ENCODE measurements at regions not wholly inside any gene's neighbourhood (a gene's known extent, or its start where the extent isn't known, plus 50 kb on each side); places are given as distances from the start of the nearest gene placed in this dataset.
"Not testable (repeated sequence)": the region's sequence is repeated elsewhere in the genome, so short reads cannot be mapped to it uniquely, and the experiment has no call there.

- no peaks in the 10 kb centered on the region for H3K9me3 ChIP-seq (ENCODE audit: low read depth, low read length)
- no peaks in the 10 kb centered on the region for H3K4me1 ChIP-seq (ENCODE audit: insufficient read depth, low read length)
- H3K4me3 ChIP-seq (ENCODE audit: low read length) = no peak overlapping the region
- no peaks in the 10 kb centered on the region for H3K27me3 ChIP-seq (ENCODE audit: insufficient read depth, low read length)
Measured at GRCh38 chr20:48049641-48050040, 264.4 kb upstream of the SULF2 start.

GRCh38 chr20:48049171-48049570 is 263.9 kb upstream of the SULF2 start:
- Histone ChIP-seq H3K4me3 (ENCODE audit: low read length) (no peak overlapping the region), H3K27me3 (ENCODE audit: insufficient read depth, low read length) (no peaks in the 10 kb centered on the region)

GRCh38 chr20:48047447-48047846 is 262.2 kb upstream of the SULF2 start:
- H3K4me1 ChIP-seq (ENCODE audit: insufficient read depth, low read length) = no peaks in the 10 kb centered on the region
- no peaks in the 10 kb centered on the region for H3K27me3 ChIP-seq (ENCODE audit: insufficient read depth, low read length)
- no peak overlapping the region for H3K4me3 ChIP-seq (ENCODE audit: low read length)
- no peaks in the 10 kb centered on the region for H3K9me3 ChIP-seq (ENCODE audit: low read depth, low read length)

More at GRCh38 chr20:48049171-48049570, 263.9 kb upstream of the SULF2 start:
- Histone ChIP-seq H3K4me1 (ENCODE audit: insufficient read depth, low read length) (no peaks in the 10 kb centered on the region), H3K9me3 (ENCODE audit: low read depth, low read length) (no peaks in the 10 kb centered on the region)

GRCh38 chr20:48042628-48043027 is 257.3 kb upstream of the SULF2 start:
- Histone ChIP-seq H3K9me3 (ENCODE audit: low read depth, low read length) (no peaks in the 10 kb centered on the region), H3K4me3 (ENCODE audit: low read length) (no peak overlapping the region), H3K27me3 (ENCODE audit: insufficient read depth, low read length) (no peaks in the 10 kb centered on the region), H3K4me1 (ENCODE audit: insufficient read depth, low read length) (no peaks in the 10 kb centered on the region)

GRCh38 chr20:48041078-48041780 is 255.9 kb upstream of the SULF2 start:
- Histone ChIP-seq H3K4me1 (ENCODE audit: insufficient read depth, low read length) (no peaks in the 10 kb centered on the region), H3K27me3 (ENCODE audit: insufficient read depth, low read length) (no peaks in the 10 kb centered on the region), H3K9me3 (ENCODE audit: low read depth, low read length) (no peaks in the 10 kb centered on the region), H3K4me3 (ENCODE audit: low read length) (no peak overlapping the region)

- Histone ChIP-seq H3K9me3 (ENCODE audit: low read depth, low read length) (no peaks in the 10 kb centered on the region), H3K4me3 (ENCODE audit: low read length) (no peak overlapping the region), H3K27me3 (ENCODE audit: insufficient read depth, low read length) (no peaks in the 10 kb centered on the region), H3K4me1 (ENCODE audit: insufficient read depth, low read length) (no peaks in the 10 kb centered on the region)
Measured at GRCh38 chr20:48040491-48040890, 255.2 kb upstream of the SULF2 start.

- Histone ChIP-seq H3K4me1 (ENCODE audit: insufficient read depth, low read length) (no peaks in the 10 kb centered on the region), H3K27me3 (ENCODE audit: insufficient read depth, low read length) (no peaks in the 10 kb centered on the region), H3K4me3 (ENCODE audit: low read length) (no peak overlapping the region), H3K9me3 (ENCODE audit: low read depth, low read length) (no peaks in the 10 kb centered on the region)
Measured at GRCh38 chr20:48040051-48040450, 254.8 kb upstream of the SULF2 start.

- no peaks in the 10 kb centered on the region for H3K9me3 ChIP-seq (ENCODE audit: low read depth, low read length)
- H3K4me3 ChIP-seq (ENCODE audit: low read length) = no peak overlapping the region
- no peaks in the 10 kb centered on the region for H3K4me1 ChIP-seq (ENCODE audit: insufficient read depth, low read length)
- H3K27me3 ChIP-seq (ENCODE audit: insufficient read depth, low read length) = no peaks in the 10 kb centered on the region
Measured at GRCh38 chr20:48039514-48039913, 254.2 kb upstream of the SULF2 start.

- H3K9me3 ChIP-seq (ENCODE audit: low read depth, low read length) = no peaks in the 10 kb centered on the region
- no peaks in the 10 kb centered on the region for H3K4me1 ChIP-seq (ENCODE audit: insufficient read depth, low read length)
- no peaks in the 10 kb centered on the region for H3K27me3 ChIP-seq (ENCODE audit: insufficient read depth, low read length)
- no peak overlapping the region for H3K4me3 ChIP-seq (ENCODE audit: low read length)
Measured at GRCh38 chr20:48038713-48039112, 253.4 kb upstream of the SULF2 start.

GRCh38 chr20:48037798-48038197 is 252.5 kb upstream of the SULF2 start:
- not testable (repeated sequence) for H3K27me3 ChIP-seq (ENCODE audit: insufficient read depth, low read length); H3K9me3 ChIP-seq (ENCODE audit: low read depth, low read length); H3K4me3 ChIP-seq (ENCODE audit: low read length); H3K4me1 ChIP-seq (ENCODE audit: insufficient read depth, low read length)

GRCh38 chr20:48035961-48036731 is 250.9 kb upstream of the SULF2 start:
- H3K4me1 ChIP-seq (ENCODE audit: insufficient read depth, low read length) = no peaks in the 10 kb centered on the region
- no peaks in the 10 kb centered on the region for H3K9me3 ChIP-seq (ENCODE audit: low read depth, low read length)
- H3K4me3 ChIP-seq (ENCODE audit: low read length) = no peak overlapping the region
- no peaks in the 10 kb centered on the region for H3K27me3 ChIP-seq (ENCODE audit: insufficient read depth, low read length)

- no peaks in the 10 kb centered on the region for H3K4me1 ChIP-seq (ENCODE audit: insufficient read depth, low read length)
- no peaks in the 10 kb centered on the region for H3K27me3 ChIP-seq (ENCODE audit: insufficient read depth, low read length)
- H3K9me3 ChIP-seq (ENCODE audit: low read depth, low read length) = no peaks in the 10 kb centered on the region
- H3K4me3 ChIP-seq (ENCODE audit: low read length) = no peak overlapping the region
Measured at GRCh38 chr20:48034751-48035150, 249.5 kb upstream of the SULF2 start.

- not testable (repeated sequence) for H3K9me3 ChIP-seq (ENCODE audit: low read depth, low read length); H3K4me3 ChIP-seq (ENCODE audit: low read length); H3K4me1 ChIP-seq (ENCODE audit: insufficient read depth, low read length); H3K27me3 ChIP-seq (ENCODE audit: insufficient read depth, low read length)
Measured at GRCh38 chr20:48033005-48033404, 247.7 kb upstream of the SULF2 start.

- Histone ChIP-seq H3K9me3 (ENCODE audit: low read depth, low read length) (no peaks in the 10 kb centered on the region), H3K4me3 (ENCODE audit: low read length) (no peak overlapping the region), H3K4me1 (ENCODE audit: insufficient read depth, low read length) (no peaks in the 10 kb centered on the region), H3K27me3 (ENCODE audit: insufficient read depth, low read length) (no peaks in the 10 kb centered on the region)
Measured at GRCh38 chr20:48031122-48031521, 245.8 kb upstream of the SULF2 start.

- H3K9me3 ChIP-seq (ENCODE audit: low read depth, low read length) = no peaks in the 10 kb centered on the region
- no peak overlapping the region for H3K4me3 ChIP-seq (ENCODE audit: low read length)
- H3K27me3 ChIP-seq (ENCODE audit: insufficient read depth, low read length) = no peaks in the 10 kb centered on the region
- H3K4me1 ChIP-seq (ENCODE audit: insufficient read depth, low read length) = no peaks in the 10 kb centered on the region
Measured at GRCh38 chr20:48026981-48027592, 241.8 kb upstream of the SULF2 start.
